A673 (cell line): ENCODE measurements at regions not wholly inside any gene's neighbourhood (a gene's known extent, or its start where the extent isn't known, plus 50 kb on each side); places are given as distances from the start of the nearest gene placed in this dataset.

ENCODE experiments used
- BruUV-seq: library from RNA; stranded (reverse); fragments of 400-500 nt; replicated peaks from 2 replicates; lab custom pipeline; 2021; lab: Mats Ljungman, UMichigan
- CTCF ChIA-PET: fragments of 300-600 bp; sonication (Branson Sonifier 250); formaldehyde crosslinking; loops from one replicate; lab custom pipeline; 2022; ENCODE audit warnings: antibody characterized with exemption; lab: Charles Lee
- POLR2A ChIA-PET: fragments of 300-600 bp; sonication (Branson Sonifier 250); formaldehyde crosslinking; loops from one replicate; lab custom pipeline; 2022; ENCODE audit warnings: antibody characterized with exemption; ENCODE audit not compliant: low non-redundant PET; lab: Charles Lee
- DNase-seq: peaks from one replicate; pipeline ENCODE4 v3.0.0-alpha.2; 2015; ENCODE audit warnings: low spot score
- H3K27ac ChIP-seq: fragments of 200-600 bp; sonication (generic); 2 replicates; pipeline ENCODE4 v1.5.1; 2016; ENCODE audit warnings: mixed run types, low read depth, mild to moderate bottlenecking, mixed read lengths, antibody characterized with exemption, low read length; ENCODE audit not compliant: poor library complexity, severe bottlenecking
- H3K27me3 ChIP-seq: fragments of 200-600 bp; sonication (generic); replicated peaks from 2 replicates; pipeline ENCODE4 v1.6.1; 2017; ENCODE audit warnings: mixed run types, low read depth, mild to moderate bottlenecking, mixed read lengths, antibody characterized with exemption, low read length; ENCODE audit not compliant: insufficient read depth, poor library complexity
- H3K36me3 ChIP-seq: fragments of 200-600 bp; sonication (generic); 2 replicates; pipeline ENCODE4 v1.6.1; 2016; ENCODE audit warnings: mixed run types, mild to moderate bottlenecking, mixed read lengths, antibody characterized with exemption, low read length; ENCODE audit not compliant: insufficient read depth, poor library complexity, severe bottlenecking
- H3K4me1 ChIP-seq: fragments of 200-600 bp; sonication (generic); 2 replicates; pipeline ENCODE4 v1.6.1; 2017; ENCODE audit warnings: mixed run types, mild to moderate bottlenecking, mixed read lengths, antibody characterized with exemption, low read length; ENCODE audit not compliant: insufficient read depth, poor library complexity, severe bottlenecking
- H3K4me3 ChIP-seq: fragments of 200-600 bp; sonication (generic); 2 replicates; pipeline ENCODE4 v1.5.1; 2016; ENCODE audit warnings: low read depth, mixed run types, mild to moderate bottlenecking, mixed read lengths, low read length; ENCODE audit not compliant: poor library complexity, severe bottlenecking
- H3K9me3 ChIP-seq: fragments of 200-600 bp; sonication (generic); 2 replicates; pipeline ENCODE4 v1.6.1; 2016; ENCODE audit warnings: mixed run types, low read depth, mild to moderate bottlenecking, mixed read lengths, antibody characterized with exemption, low read length; ENCODE audit not compliant: poor library complexity, severe bottlenecking
- CTCF ChIP-seq: fragments of 300-800, 200-600 bp; sonication (generic); conservative IDR thresholded peaks from 2 replicates; pipeline ENCODE4 v1.5.1; 2017; ENCODE audit warnings: low read depth, mild to moderate bottlenecking, antibody characterized with exemption, low read length, moderate library complexity, mixed read lengths
- EZH2 ChIP-seq: fragments of 200-600 bp; sonication (generic); IDR thresholded peaks from 2 replicates; pipeline ENCODE4 v1.6.1; 2017; ENCODE audit warnings: borderline replicate concordance, low read depth, mild to moderate bottlenecking, mixed read lengths, antibody characterized with exemption, low read length; ENCODE audit not compliant: poor library complexity, severe bottlenecking
- intact Hi-C: fragments of 100-400 bp; cut with micrococcal nuclease; formaldehyde crosslinking; loops from one replicate; pipeline ENCODE4 v1.10.0; 2022; ENCODE audit not compliant: unreplicated experiment

DNA sequence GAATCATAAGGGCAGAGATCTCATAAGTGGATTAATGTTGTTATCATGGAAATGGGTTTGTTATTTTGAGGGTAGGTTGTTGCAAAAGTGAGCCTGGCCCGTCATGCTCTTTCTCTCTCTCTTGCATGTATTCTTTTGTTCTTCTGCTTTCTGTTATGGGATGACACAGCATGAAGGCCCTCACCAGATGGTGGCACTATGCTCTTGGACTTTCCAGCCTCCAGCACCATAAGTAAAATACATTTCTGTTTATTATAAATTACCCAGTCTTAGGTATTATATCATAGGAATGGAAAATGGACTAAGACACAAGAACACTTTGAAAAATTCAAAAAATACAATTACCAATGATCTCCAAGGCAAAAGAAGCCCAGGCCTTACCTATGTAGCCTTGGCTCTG lies 676.1 kb downstream of the PTPRU start:
- H3K4me1 ChIP-seq = no peaks in the 10 kb centered on the region
- no peak overlapping the region for H3K27ac ChIP-seq
- CTCF ChIA-PET = no interaction called here
- H3K9me3 ChIP-seq = no peaks in the 10 kb centered on the region
- peak; percentile 52 for DNase-seq
- no peaks in the 10 kb centered on the region for H3K36me3 ChIP-seq
- POLR2A ChIA-PET = no interaction called here
- TF ChIP-seq CTCF = peak; percentile 53
- TF ChIP-seq EZH2 = no peak
- intact Hi-C loops = loop anchor here (10.0 kb wide), 1 partner anchor 172 kb away; no protein-coding TSS in a partner anchor
- no peak overlapping the region for H3K4me3 ChIP-seq
- H3K27me3 ChIP-seq = no peaks in the 10 kb centered on the region
- no TSS peak for BruUV-seq

GRCh38 chr1:29909962-29910361 lies 673.6 kb downstream of the PTPRU start:
- no peak for DNase-seq
- H3K4me3 ChIP-seq = no peak overlapping the region
- no peaks in the 10 kb centered on the region for H3K36me3 ChIP-seq
- H3K9me3 ChIP-seq = no peaks in the 10 kb centered on the region
- H3K4me1 ChIP-seq = no peaks in the 10 kb centered on the region
- no TSS peak for BruUV-seq
- CTCF ChIA-PET = no interaction called here
- intact Hi-C loops = loop anchor here (10.0 kb wide), 1 partner anchor 175 kb away; no protein-coding TSS in a partner anchor
- POLR2A ChIA-PET = no interaction called here
- no peaks in the 10 kb centered on the region for H3K27me3 ChIP-seq
- TF ChIP-seq EZH2 (no peak), CTCF (no peak)
- H3K27ac ChIP-seq = no peak overlapping the region

- no peaks in the 10 kb centered on the region for H3K9me3 ChIP-seq
- H3K36me3 ChIP-seq = no peaks in the 10 kb centered on the region
- intact Hi-C loops = no loop called here
- ChIA-PET POLR2A (no interaction called here), CTCF (no interaction called here)
- no peaks in the 10 kb centered on the region for H3K27me3 ChIP-seq
- H3K4me3 ChIP-seq = no peak overlapping the region
- no peak for DNase-seq
- no TSS peak for BruUV-seq
- TF ChIP-seq CTCF = no peak
- TF ChIP-seq EZH2 = no peak
- H3K27ac ChIP-seq = no peak overlapping the region
- no peaks in the 10 kb centered on the region for H3K4me1 ChIP-seq
Measured at GRCh38 chr1:29907596-29907995, 671.3 kb downstream of the PTPRU start.
